ENCODE measurements at regions not wholly inside any gene's neighbourhood (a gene's known extent, or its start where the extent isn't known, plus 50 kb on each side); places are given as distances from the start of the nearest gene placed in this dataset.

DNA sequence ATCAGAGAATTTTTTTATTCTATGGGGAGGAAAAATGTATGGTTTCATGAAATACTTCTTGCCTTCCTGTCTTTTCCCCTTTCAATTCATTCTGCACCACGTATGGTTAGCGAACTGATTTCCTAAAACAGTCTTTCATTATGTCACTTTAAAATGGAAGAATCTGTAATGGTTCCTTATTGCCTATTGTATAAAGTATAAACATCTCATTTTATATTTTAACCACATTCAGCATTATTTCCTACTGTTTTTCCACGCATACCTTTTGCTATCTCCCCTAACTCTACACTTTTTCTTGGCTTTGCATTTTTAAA is 232.3 kb upstream of the B3GALT2 start:
- TF ChIP-seq ELF1 (IDR thresholded peaks at IDR 0.05; ENCODE audit: borderline replicate concordance, low read depth) (no peak), REST (IDR thresholded peaks at IDR 0.05; ENCODE audit: low read depth) (no peak), EZH2phosphoT487 (IDR thresholded peaks at IDR 0.05; ENCODE audit: borderline replicate concordance) (no peak), CTCF (IDR thresholded peaks at IDR 0.05 in 2 of 3, conservative IDR thresholded peaks at IDR 0.05 in 1 of 3; ENCODE audit: borderline replicate concordance in 1 of 3, insufficient read depth in 1 of 3, low read depth in 2 of 3, low read length in 2 of 3) (no peak), SP1 (IDR thresholded peaks at IDR 0.05; ENCODE audit: low read depth) (no peak), POLR2A (IDR thresholded peaks at IDR 0.05; ENCODE audit: borderline replicate concordance, extremely low read depth, insufficient read depth, insufficient read length) (no peak), EZH2 (IDR thresholded peaks at IDR 0.05) (no peak)
- TF ChIP-seq, protein P1, sequence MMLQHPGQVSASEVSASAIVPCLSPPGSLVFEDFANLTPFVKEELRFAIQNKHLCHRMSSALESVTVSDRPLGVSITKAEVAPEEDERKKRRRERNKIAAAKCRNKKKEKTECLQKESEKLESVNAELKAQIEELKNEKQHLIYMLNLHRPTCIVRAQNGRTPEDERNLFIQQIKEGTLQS (IDR thresholded peaks at IDR 0.05) = no peak

All from HCT116 (cell line).